ENCODE measurements at regions not wholly inside any gene's neighbourhood (a gene's known extent, or its start where the extent isn't known, plus 50 kb on each side); places are given as distances from the start of the nearest gene placed in this dataset.

- TF ChIP-seq CTCF (IDR thresholded peaks at IDR 0.05; ENCODE audit: low read depth, low read length) (no peak), EZH2phosphoT487 (IDR thresholded peaks at IDR 0.05; ENCODE audit: low read depth) (no peak)
Observed at GRCh38 chr20:40787941-40788340, 98.9 kb upstream of the MAFB start.

Data from OCI-LY3 (cell line).